RPMI8226 (cell line): ENCODE measurements at regions not wholly inside any gene's neighbourhood (a gene's known extent, or its start where the extent isn't known, plus 50 kb on each side); places are given as distances from the start of the nearest gene placed in this dataset.
"Not testable (repeated sequence)": the region's sequence is repeated elsewhere in the genome, so short reads cannot be mapped to it uniquely, and the experiment has no call there.

Experiments
- DNase-seq: peaks from one replicate; pipeline ENCODE4 v3.0.0-alpha.2; 2015

GRCh38 chr12:128098730-128099129, 168.2 kb upstream of the TMEM132C start:
- DNase-seq = no peak

GRCh38 chr12:128103152-128103551, 163.8 kb upstream of the TMEM132C start:
- DNase-seq = no peak

- DNase-seq = no peak
These were observed 157.7 kb upstream of the TMEM132C start for GRCh38 chr12:128109236-128109635.

- DNase-seq = no peak
These were observed 157.3 kb upstream of the TMEM132C start for GRCh38 chr12:128109636-128110035.

- DNase-seq = no peak
These were observed 155.6 kb upstream of the TMEM132C start for GRCh38 chr12:128111333-128111732.

GRCh38 chr12:128111951-128112350, 155.0 kb upstream of the TMEM132C start:
- no peak for DNase-seq

GRCh38 chr12:128113250-128113649, 153.7 kb upstream of the TMEM132C start:
- DNase-seq = not testable (repeated sequence)

- DNase-seq = no peak
These were observed 152.5 kb upstream of the TMEM132C start for GRCh38 chr12:128114485-128114884.

GRCh38 chr12:128116537-128116936, 150.4 kb upstream of the TMEM132C start:
- no peak for DNase-seq

- no peak for DNase-seq
These were observed 146.9 kb upstream of the TMEM132C start for GRCh38 chr12:128120035-128120434.

GRCh38 chr12:128121424-128121823, 145.5 kb upstream of the TMEM132C start:
- no peak for DNase-seq

- DNase-seq = no peak
These were observed 143.9 kb upstream of the TMEM132C start for GRCh38 chr12:128123096-128123495.

GRCh38 chr12:128131955-128132354, 135.0 kb upstream of the TMEM132C start:
- no peak for DNase-seq

GRCh38 chr12:128133321-128134073, 133.5 kb upstream of the TMEM132C start:
- no peak for DNase-seq

GRCh38 chr12:128137140-128137539, 129.8 kb upstream of the TMEM132C start:
- DNase-seq = no peak

- DNase-seq = no peak
These were observed 128.8 kb upstream of the TMEM132C start for GRCh38 chr12:128138125-128138524.

- DNase-seq = no peak
These were observed 126.4 kb upstream of the TMEM132C start for GRCh38 chr12:128140551-128140950.

GRCh38 chr12:128150961-128151360, 116.0 kb upstream of the TMEM132C start:
- DNase-seq = no peak

GRCh38 chr12:128155571-128155970, 111.4 kb upstream of the TMEM132C start:
- no peak for DNase-seq

- DNase-seq = no peak
These were observed 103.9 kb upstream of the TMEM132C start for GRCh38 chr12:128163086-128163485.

- no peak for DNase-seq
These were observed 102.4 kb upstream of the TMEM132C start for GRCh38 chr12:128164533-128164932.

- no peak for DNase-seq
These were observed 101.6 kb upstream of the TMEM132C start for GRCh38 chr12:128165387-128165786.

GRCh38 chr12:128168273-128168672, 98.7 kb upstream of the TMEM132C start:
- no peak for DNase-seq

- DNase-seq = no peak
These were observed 96.8 kb upstream of the TMEM132C start for GRCh38 chr12:128170181-128170580.

GRCh38 chr12:128178565-128178964, 88.4 kb upstream of the TMEM132C start:
- no peak for DNase-seq
